PC-9 (cell line): ENCODE measurements at regions not wholly inside any gene's neighbourhood (a gene's known extent, or its start where the extent isn't known, plus 50 kb on each side); places are given as distances from the start of the nearest gene placed in this dataset.

ENCODE experiments used
- EZH2 ChIP-seq: fragments of 200-600 bp; sonication (generic); IDR thresholded peaks from 2 replicates; pipeline ENCODE4 v1.8.0; 2017; ENCODE audit warnings: antibody characterized with exemption, low read depth
- TF ChIP-seq, protein P1 (sequence below): fragments of 200-600 bp; sonication (generic); conservative IDR thresholded peaks from 2 replicates; pipeline ENCODE4 v1.6.1; 2017; ENCODE audit warnings: mixed run types, antibody characterized with exemption, mild to moderate bottlenecking, moderate library complexity

DNA sequence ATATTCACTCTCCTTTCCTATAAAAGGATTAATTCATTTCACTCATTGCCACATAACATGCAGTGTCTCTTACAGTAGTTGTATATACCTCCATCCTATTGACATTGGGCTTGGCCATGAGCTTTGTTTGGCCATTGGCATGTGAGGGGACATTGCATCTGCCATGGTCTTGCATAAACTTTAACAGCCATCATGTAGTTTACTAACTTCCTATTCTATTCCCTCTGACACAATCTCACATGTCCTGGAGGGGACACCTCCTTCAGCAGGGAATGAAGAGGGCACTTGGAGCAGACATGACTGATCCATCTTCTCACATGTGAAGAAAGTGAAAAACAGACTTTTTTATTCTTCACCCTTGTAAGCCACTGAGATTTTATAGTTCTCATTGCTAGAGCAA lies 115.5 kb upstream of the MARCKS start:
- TF ChIP-seq, protein P1, sequence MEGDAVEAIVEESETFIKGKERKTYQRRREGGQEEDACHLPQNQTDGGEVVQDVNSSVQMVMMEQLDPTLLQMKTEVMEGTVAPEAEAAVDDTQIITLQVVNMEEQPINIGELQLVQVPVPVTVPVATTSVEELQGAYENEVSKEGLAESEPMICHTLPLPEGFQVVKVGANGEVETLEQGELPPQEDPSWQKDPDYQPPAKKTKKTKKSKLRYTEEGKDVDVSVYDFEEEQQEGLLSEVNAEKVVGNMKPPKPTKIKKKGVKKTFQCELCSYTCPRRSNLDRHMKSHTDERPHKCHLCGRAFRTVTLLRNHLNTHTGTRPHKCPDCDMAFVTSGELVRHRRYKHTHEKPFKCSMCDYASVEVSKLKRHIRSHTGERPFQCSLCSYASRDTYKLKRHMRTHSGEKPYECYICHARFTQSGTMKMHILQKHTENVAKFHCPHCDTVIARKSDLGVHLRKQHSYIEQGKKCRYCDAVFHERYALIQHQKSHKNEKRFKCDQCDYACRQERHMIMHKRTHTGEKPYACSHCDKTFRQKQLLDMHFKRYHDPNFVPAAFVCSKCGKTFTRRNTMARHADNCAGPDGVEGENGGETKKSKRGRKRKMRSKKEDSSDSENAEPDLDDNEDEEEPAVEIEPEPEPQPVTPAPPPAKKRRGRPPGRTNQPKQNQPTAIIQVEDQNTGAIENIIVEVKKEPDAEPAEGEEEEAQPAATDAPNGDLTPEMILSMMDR, result no peak
- no peak for TF ChIP-seq EZH2
